HK-2 (cell line): ENCODE measurements at regions not wholly inside any gene's neighbourhood (a gene's known extent, or its start where the extent isn't known, plus 50 kb on each side); places are given as distances from the start of the nearest gene placed in this dataset.

Experiments used
- DNase-seq: peaks from one replicate; pipeline ENCODE4 v3.0.0-alpha.2; 2018; ENCODE audit not compliant: unreplicated experiment

GRCh38 chr13:69423844-69424243 lies 683.8 kb upstream of the ATXN8OS start:
- no peak for DNase-seq

GRCh38 chr13:69418319-69418718 lies 689.3 kb upstream of the ATXN8OS start:
- DNase-seq: no peak

- DNase-seq: no peak
These were observed 696.9 kb upstream of the ATXN8OS start for GRCh38 chr13:69410761-69411160.

GRCh38 chr13:69391756-69392155 lies 715.9 kb upstream of the ATXN8OS start:
- no peak for DNase-seq

- DNase-seq: no peak
These were observed 717.7 kb upstream of the ATXN8OS start for GRCh38 chr13:69389899-69390298.

GRCh38 chr13:69373747-69374425 lies 733.7 kb upstream of the ATXN8OS start:
- DNase-seq: no peak

- no peak for DNase-seq
These were observed 744.3 kb upstream of the ATXN8OS start for GRCh38 chr13:69363360-69363759.

GRCh38 chr13:69331245-69331644 lies 776.4 kb upstream of the ATXN8OS start:
- no peak for DNase-seq

- DNase-seq: no peak
These were observed 783.3 kb upstream of the ATXN8OS start for GRCh38 chr13:69324090-69324886.

GRCh38 chr13:69319656-69320055 lies 788.0 kb upstream of the ATXN8OS start:
- no peak for DNase-seq

GRCh38 chr13:69315039-69315438 lies 792.6 kb upstream of the ATXN8OS start:
- no peak for DNase-seq

GRCh38 chr13:69306766-69307165 lies 800.9 kb upstream of the ATXN8OS start:
- DNase-seq: no peak

- DNase-seq: no peak
These were observed 807.5 kb upstream of the ATXN8OS start for GRCh38 chr13:69300131-69300530.

- no peak for DNase-seq
These were observed 811.5 kb upstream of the ATXN8OS start for GRCh38 chr13:69296130-69296529.

- no peak for DNase-seq
These were observed 814.7 kb upstream of the ATXN8OS start for GRCh38 chr13:69292789-69293425.

- DNase-seq: no peak
These were observed 816.2 kb upstream of the ATXN8OS start for GRCh38 chr13:69291292-69291906.

- no peak for DNase-seq
These were observed 819.6 kb upstream of the ATXN8OS start for GRCh38 chr13:69288026-69288425.

- no peak for DNase-seq
These were observed 820.5 kb upstream of the ATXN8OS start for GRCh38 chr13:69287050-69287698.

GRCh38 chr13:69283837-69284236 lies 823.8 kb upstream of the ATXN8OS start:
- no peak for DNase-seq

- DNase-seq: no peak
These were observed 824.3 kb upstream of the ATXN8OS start for GRCh38 chr13:69283301-69283700.

GRCh38 chr13:69280399-69280798 lies 827.2 kb upstream of the ATXN8OS start:
- no peak for DNase-seq

- no peak for DNase-seq
These were observed 828.4 kb upstream of the ATXN8OS start for GRCh38 chr13:69279213-69279612.
